ENCODE measurements at regions not wholly inside any gene's neighbourhood (a gene's known extent, or its start where the extent isn't known, plus 50 kb on each side); places are given as distances from the start of the nearest gene placed in this dataset.

- no peak for TF ChIP-seq CTCF (IDR thresholded peaks at IDR 0.05)
- TF ChIP-seq POLR2A (IDR thresholded peaks at IDR 0.05) = no peak
Observed at GRCh38 chr3:163745204-163745603, 1333.1 kb downstream of the SI start.
